GM23338 (cell line): ENCODE measurements at regions not wholly inside any gene's neighbourhood (a gene's known extent, or its start where the extent isn't known, plus 50 kb on each side); places are given as distances from the start of the nearest gene placed in this dataset.
A peak's percentile ranks its signal among the peaks of the same experiment; 100 is the strongest.

Source experiments
- ATAC-seq: fragments of 200-7000 bp; cut with Tn5 transposase; 3 replicates; pipeline ENCODE4 v1.9.1; 2020
- DNase-seq: peaks from one replicate; pipeline ENCODE4 v3.0.0-alpha.2; 2015; ENCODE audit warnings: low spot score
- H2AFZ ChIP-seq: fragments of 200-600 bp; sonication (generic); 2 replicates; pipeline ENCODE4 v1.8.0; 2016; ENCODE audit warnings: antibody characterized with exemption, mild to moderate bottlenecking, moderate library complexity
- H3F3A ChIP-seq: fragments of 200-600 bp; sonication (generic); replicated peaks from 2 replicates; pipeline ENCODE4 v1.8.0; 2017; ENCODE audit warnings: antibody characterized with exemption, mixed run types, low read depth
- H3K27ac ChIP-seq: fragments of 200-600 bp; sonication (generic); 2 replicates; pipeline ENCODE4 v1.6.1; 2016; ENCODE audit warnings: low read depth
- H3K27me3 ChIP-seq: fragments of 200-600 bp; sonication (generic); 2 replicates; pipeline ENCODE4 v1.8.0; 2016; ENCODE audit warnings: mild to moderate bottlenecking, mixed run types, moderate library complexity; ENCODE audit not compliant: insufficient read depth
- H3K36me3 ChIP-seq: fragments of 200-600 bp; sonication (generic); 2 replicates; pipeline ENCODE4 v1.8.0; 2016; ENCODE audit warnings: mild to moderate bottlenecking; ENCODE audit not compliant: insufficient read depth
- H3K4me1 ChIP-seq: fragments of 200-600 bp; sonication (generic); 2 replicates; pipeline ENCODE4 v1.8.0; 2016; ENCODE audit warnings: mild to moderate bottlenecking, moderate library complexity; ENCODE audit not compliant: insufficient read depth
- H3K4me2 ChIP-seq: fragments of 200-600 bp; sonication (generic); 2 replicates; pipeline ENCODE4 v1.7.1; 2017; ENCODE audit warnings: mixed run types
- H3K4me3 ChIP-seq: fragments of 200-600 bp; sonication (generic); 2 replicates; pipeline ENCODE4 v1.6.1; 2016; ENCODE audit warnings: mixed run types
- H3K79me2 ChIP-seq: fragments of 200-600 bp; sonication (generic); replicated peaks from 2 replicates; pipeline ENCODE4 v1.8.0; 2017; ENCODE audit warnings: mild to moderate bottlenecking; ENCODE audit not compliant: insufficient read depth
- H3K9me2 ChIP-seq: fragments of 200-600 bp; sonication (generic); 2 replicates; pipeline ENCODE4 v1.8.0; 2017; ENCODE audit not compliant: insufficient read depth
- H4K20me1 ChIP-seq: fragments of 200-600 bp; sonication (generic); replicated peaks from 2 replicates; pipeline ENCODE4 v1.8.0; 2017; ENCODE audit warnings: mild to moderate bottlenecking; ENCODE audit not compliant: insufficient read depth
- H3K27ac Mint-ChIP-seq: 2 replicates; pipeline ENCODE4 v1.8.0; 2020; ENCODE audit warnings: inconsistent platforms, mild to moderate bottlenecking, moderate library complexity, mixed read lengths
- H3K27me3 Mint-ChIP-seq: 3 replicates; pipeline ENCODE4 v1.8.0; 2022; ENCODE audit warnings: low read depth, mild to moderate bottlenecking, moderate library complexity, mixed read lengths, inconsistent platforms; ENCODE audit not compliant: insufficient read depth, poor library complexity
- H3K36me3 Mint-ChIP-seq: 3 replicates; pipeline ENCODE4 v1.8.0; 2021; ENCODE audit warnings: low read depth, mild to moderate bottlenecking, inconsistent platforms, moderate library complexity, mixed read lengths
- H3K4me1 Mint-ChIP-seq: 3 replicates; pipeline ENCODE4 v1.8.0; 2020; ENCODE audit warnings: mild to moderate bottlenecking, inconsistent platforms, mixed read lengths
- H3K4me3 Mint-ChIP-seq: 3 replicates; pipeline ENCODE4 v1.8.0; 2021; ENCODE audit warnings: moderate library complexity, mild to moderate bottlenecking, inconsistent platforms, mixed read lengths
- H3K9me3 Mint-ChIP-seq: 3 replicates; pipeline ENCODE4 v1.8.0; 2020; ENCODE audit warnings: moderate library complexity, mild to moderate bottlenecking, inconsistent platforms, mixed read lengths
- CREB1 ChIP-seq: fragments of 250-450 bp; sonication (Bioruptor Pico); IDR thresholded peaks from 2 replicates; pipeline ENCODE4 v1.5.0; 2020; ENCODE audit warnings: low read depth, mild to moderate bottlenecking, moderate library complexity
- EZH2 ChIP-seq: fragments of 200-600 bp; sonication (generic); IDR thresholded peaks from one replicate; pipeline ENCODE4 v1.8.0; 2017; ENCODE audit warnings: antibody characterized with exemption, mild to moderate bottlenecking, low read depth; ENCODE audit not compliant: unreplicated experiment
- EZH2phosphoT487 ChIP-seq: fragments of 200-600 bp; sonication (generic); IDR thresholded peaks from one replicate; pipeline ENCODE4 v1.8.1; 2018; ENCODE audit warnings: antibody characterized with exemption; ENCODE audit not compliant: unreplicated experiment
- JUNB ChIP-seq: IDR thresholded peaks from one replicate; pipeline ENCODE4 v1.6.1; 2016; ENCODE audit warnings: antibody characterized with exemption; ENCODE audit not compliant: unreplicated experiment
- NANOG ChIP-seq: IDR thresholded peaks from 2 replicates; pipeline ENCODE4 v1.6.1; 2016; ENCODE audit warnings: antibody characterized with exemption, borderline replicate concordance
- POLR2AphosphoS5 ChIP-seq: IDR thresholded peaks from 2 replicates; pipeline ENCODE4 v1.6.1; 2016; ENCODE audit warnings: antibody characterized with exemption, low read depth
- STAT1 ChIP-seq: IDR thresholded peaks from one replicate; pipeline ENCODE4 v1.6.1; 2016; ENCODE audit warnings: antibody characterized with exemption; ENCODE audit not compliant: unreplicated experiment
- ZNF114 ChIP-seq: fragments of 250-450 bp; sonication (Bioruptor Pico); IDR thresholded peaks from 2 replicates; pipeline ENCODE4 v1.5.0; 2020; ENCODE audit warnings: mild to moderate bottlenecking, moderate library complexity
- ZNF331 ChIP-seq: fragments of 250-450 bp; sonication (Bioruptor Pico); IDR thresholded peaks from 2 replicates; pipeline ENCODE4 v1.5.0; 2020; ENCODE audit warnings: low read depth, mild to moderate bottlenecking, moderate library complexity
- ZNF462 ChIP-seq: fragments of 250-450 bp; sonication (Bioruptor Pico); IDR thresholded peaks from 2 replicates; pipeline ENCODE4 v1.5.0; 2020; ENCODE audit warnings: mild to moderate bottlenecking, moderate library complexity
- TF ChIP-seq, protein P1 (sequence below), 2 experiments: fragments of 200-600 bp in 1 of 2; sonication (generic) in 1 of 2; conservative IDR thresholded peaks; 2 replicates each; pipeline versions ENCODE4 v1.5.1 to v1.6.1; 2016 to 2017; ENCODE audit warnings: antibody characterized with exemption in 2 of 2, low read depth in 2 of 2, mild to moderate bottlenecking in 2 of 2, moderate library complexity in 1 of 2
- TF ChIP-seq, protein P2 (sequence below): IDR thresholded peaks from one replicate; pipeline ENCODE4 v1.6.1; 2018; ENCODE audit warnings: antibody characterized with exemption; ENCODE audit not compliant: unreplicated experiment
- TF ChIP-seq, protein P3 (sequence below): IDR thresholded peaks from 2 replicates; pipeline ENCODE4 v1.6.1; 2016; ENCODE audit warnings: antibody characterized with exemption

DNA sequence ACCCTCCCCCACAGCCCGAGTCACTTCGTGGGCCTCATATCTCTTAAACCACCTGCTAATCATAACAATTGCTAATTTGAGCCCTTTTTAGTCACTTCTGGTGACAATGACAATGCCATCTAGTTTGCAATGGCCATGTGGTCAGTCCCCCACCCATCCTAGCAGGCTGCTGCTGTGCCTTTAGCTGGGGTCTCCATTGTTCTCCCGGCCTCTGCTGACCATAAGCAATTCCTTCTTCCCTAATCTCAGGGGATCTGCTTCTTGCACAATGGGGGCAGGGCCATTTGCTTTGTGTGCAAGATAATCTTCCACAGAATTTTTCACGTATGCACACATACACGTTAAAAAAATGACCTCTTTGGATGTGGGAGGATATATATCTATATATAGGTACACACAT is 406.1 kb upstream of the ONECUT1 start:
- H3K9me3 Mint-ChIP-seq, result no peaks in the 10 kb centered on the region
- peaks cover 17% of the 10 kb centered on the region for H3K4me1 Mint-ChIP-seq
- no peak overlapping the region for H3K4me3 ChIP-seq
- no peak overlapping the region for H2AFZ ChIP-seq
- H3K4me1 ChIP-seq, result peaks cover 11% of the 10 kb centered on the region
- H3K9me2 ChIP-seq, result no peaks in the 10 kb centered on the region
- no peak overlapping the region for H3K4me3 Mint-ChIP-seq
- peak overlapping the region; percentile 75; the same call in 1 of the 2 replicates for H3K4me2 ChIP-seq
- no peaks in the 10 kb centered on the region for H3K79me2 ChIP-seq
- H3K36me3 Mint-ChIP-seq, result no peaks in the 10 kb centered on the region
- H3K27me3 ChIP-seq, result peaks cover 22% of the 10 kb centered on the region
- no peak overlapping the region for H3K27ac Mint-ChIP-seq
- TF ChIP-seq, protein P1, sequence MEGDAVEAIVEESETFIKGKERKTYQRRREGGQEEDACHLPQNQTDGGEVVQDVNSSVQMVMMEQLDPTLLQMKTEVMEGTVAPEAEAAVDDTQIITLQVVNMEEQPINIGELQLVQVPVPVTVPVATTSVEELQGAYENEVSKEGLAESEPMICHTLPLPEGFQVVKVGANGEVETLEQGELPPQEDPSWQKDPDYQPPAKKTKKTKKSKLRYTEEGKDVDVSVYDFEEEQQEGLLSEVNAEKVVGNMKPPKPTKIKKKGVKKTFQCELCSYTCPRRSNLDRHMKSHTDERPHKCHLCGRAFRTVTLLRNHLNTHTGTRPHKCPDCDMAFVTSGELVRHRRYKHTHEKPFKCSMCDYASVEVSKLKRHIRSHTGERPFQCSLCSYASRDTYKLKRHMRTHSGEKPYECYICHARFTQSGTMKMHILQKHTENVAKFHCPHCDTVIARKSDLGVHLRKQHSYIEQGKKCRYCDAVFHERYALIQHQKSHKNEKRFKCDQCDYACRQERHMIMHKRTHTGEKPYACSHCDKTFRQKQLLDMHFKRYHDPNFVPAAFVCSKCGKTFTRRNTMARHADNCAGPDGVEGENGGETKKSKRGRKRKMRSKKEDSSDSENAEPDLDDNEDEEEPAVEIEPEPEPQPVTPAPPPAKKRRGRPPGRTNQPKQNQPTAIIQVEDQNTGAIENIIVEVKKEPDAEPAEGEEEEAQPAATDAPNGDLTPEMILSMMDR (conservative IDR thresholded peaks at IDR 0.05; ENCODE audit: low read depth in 2 of 2), result no peak
- TF ChIP-seq CREB1 (CRISPR knock-in tag) (no peak), NANOG (no peak), ZNF462 (CRISPR knock-in tag) (no peak), POLR2AphosphoS5 (no peak), EZH2 (no peak), ZNF331 (CRISPR knock-in tag) (no peak), STAT1 (no peak), JUNB (no peak), EZH2phosphoT487 (no peak), ZNF114 (no peak)
- TF ChIP-seq, protein P2, sequence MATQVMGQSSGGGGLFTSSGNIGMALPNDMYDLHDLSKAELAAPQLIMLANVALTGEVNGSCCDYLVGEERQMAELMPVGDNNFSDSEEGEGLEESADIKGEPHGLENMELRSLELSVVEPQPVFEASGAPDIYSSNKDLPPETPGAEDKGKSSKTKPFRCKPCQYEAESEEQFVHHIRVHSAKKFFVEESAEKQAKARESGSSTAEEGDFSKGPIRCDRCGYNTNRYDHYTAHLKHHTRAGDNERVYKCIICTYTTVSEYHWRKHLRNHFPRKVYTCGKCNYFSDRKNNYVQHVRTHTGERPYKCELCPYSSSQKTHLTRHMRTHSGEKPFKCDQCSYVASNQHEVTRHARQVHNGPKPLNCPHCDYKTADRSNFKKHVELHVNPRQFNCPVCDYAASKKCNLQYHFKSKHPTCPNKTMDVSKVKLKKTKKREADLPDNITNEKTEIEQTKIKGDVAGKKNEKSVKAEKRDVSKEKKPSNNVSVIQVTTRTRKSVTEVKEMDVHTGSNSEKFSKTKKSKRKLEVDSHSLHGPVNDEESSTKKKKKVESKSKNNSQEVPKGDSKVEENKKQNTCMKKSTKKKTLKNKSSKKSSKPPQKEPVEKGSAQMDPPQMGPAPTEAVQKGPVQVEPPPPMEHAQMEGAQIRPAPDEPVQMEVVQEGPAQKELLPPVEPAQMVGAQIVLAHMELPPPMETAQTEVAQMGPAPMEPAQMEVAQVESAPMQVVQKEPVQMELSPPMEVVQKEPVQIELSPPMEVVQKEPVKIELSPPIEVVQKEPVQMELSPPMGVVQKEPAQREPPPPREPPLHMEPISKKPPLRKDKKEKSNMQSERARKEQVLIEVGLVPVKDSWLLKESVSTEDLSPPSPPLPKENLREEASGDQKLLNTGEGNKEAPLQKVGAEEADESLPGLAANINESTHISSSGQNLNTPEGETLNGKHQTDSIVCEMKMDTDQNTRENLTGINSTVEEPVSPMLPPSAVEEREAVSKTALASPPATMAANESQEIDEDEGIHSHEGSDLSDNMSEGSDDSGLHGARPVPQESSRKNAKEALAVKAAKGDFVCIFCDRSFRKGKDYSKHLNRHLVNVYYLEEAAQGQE, result no peak
- TF ChIP-seq, protein P3, sequence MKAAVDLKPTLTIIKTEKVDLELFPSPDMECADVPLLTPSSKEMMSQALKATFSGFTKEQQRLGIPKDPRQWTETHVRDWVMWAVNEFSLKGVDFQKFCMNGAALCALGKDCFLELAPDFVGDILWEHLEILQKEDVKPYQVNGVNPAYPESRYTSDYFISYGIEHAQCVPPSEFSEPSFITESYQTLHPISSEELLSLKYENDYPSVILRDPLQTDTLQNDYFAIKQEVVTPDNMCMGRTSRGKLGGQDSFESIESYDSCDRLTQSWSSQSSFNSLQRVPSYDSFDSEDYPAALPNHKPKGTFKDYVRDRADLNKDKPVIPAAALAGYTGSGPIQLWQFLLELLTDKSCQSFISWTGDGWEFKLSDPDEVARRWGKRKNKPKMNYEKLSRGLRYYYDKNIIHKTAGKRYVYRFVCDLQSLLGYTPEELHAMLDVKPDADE, result no peak
- no peaks in the 10 kb centered on the region; the same call in 1 of the 2 replicates for H4K20me1 ChIP-seq
- no peak overlapping the region for H3K27ac ChIP-seq
- no peaks in the 10 kb centered on the region for H3F3A ChIP-seq
- H3K27me3 Mint-ChIP-seq, result peaks cover 11% of the 10 kb centered on the region
- ATAC-seq (no peak; the same call in 1 of the 3 replicates), DNase-seq (no peak)
- no peaks in the 10 kb centered on the region for H3K36me3 ChIP-seq
